GM12878 (cell line): ENCODE measurements at regions not wholly inside any gene's neighbourhood (a gene's known extent, or its start where the extent isn't known, plus 50 kb on each side); places are given as distances from the start of the nearest gene placed in this dataset.

ENCODE experiments used
- FOXK2 ChIP-seq: fragments of 450-650 bp; IDR thresholded peaks from 2 replicates; pipeline ENCODE4 v1.6.1; 2017; ENCODE audit warnings: mild to moderate bottlenecking, moderate library complexity
- LARP7 ChIP-seq: fragments of 450-650 bp; IDR thresholded peaks from 2 replicates; pipeline ENCODE4 v1.6.1; 2017; ENCODE audit warnings: mild to moderate bottlenecking
- NBN ChIP-seq: fragments of 450-650 bp; IDR thresholded peaks from 2 replicates; pipeline ENCODE4 v1.6.1; 2016
- NFXL1 ChIP-seq: fragments of 450-650 bp; IDR thresholded peaks from 2 replicates; pipeline ENCODE4 v1.6.1; 2017; ENCODE audit warnings: antibody characterized with exemption, mild to moderate bottlenecking, borderline replicate concordance
- RELA ChIP-seq: fragments of 450-650 bp; IDR thresholded peaks from 2 replicates; pipeline ENCODE4 v1.8.0; 2014; ENCODE audit warnings: borderline replicate concordance; ENCODE audit not compliant: partially characterized antibody
- ZBTB11 ChIP-seq: fragments of 450-650 bp; formaldehyde crosslinking; IDR thresholded peaks from 2 replicates; pipeline ENCODE4 v1.5.0; 2022; ENCODE audit warnings: mild to moderate bottlenecking, missing genetic modification characterization
- ZBTB33 ChIP-seq: fragments of 450-650 bp; IDR thresholded peaks from 2 replicates; pipeline ENCODE4 v1.6.1; 2017; ENCODE audit warnings: mild to moderate bottlenecking
- ZNF687 ChIP-seq: fragments of 450-650 bp; IDR thresholded peaks from 2 replicates; pipeline ENCODE4 v1.6.1; 2017; ENCODE audit warnings: mild to moderate bottlenecking, moderate library complexity

- TF ChIP-seq ZBTB33 = no peak
- TF ChIP-seq LARP7 = no peak
- no peak for TF ChIP-seq NFXL1
- no peak for TF ChIP-seq FOXK2
- TF ChIP-seq NBN = no peak
- TF ChIP-seq ZNF687 = no peak
- no peak for TF ChIP-seq ZBTB11 (CRISPR knock-in tag)
- TF ChIP-seq RELA = no peak
- TF ChIP-seq, all 136 proteins: peak for 0
These were observed 311.5 kb downstream of the MN1 start (continued) for GRCh38 chr22:27490080-27490479.
